ENCODE measurements at regions not wholly inside any gene's neighbourhood (a gene's known extent, or its start where the extent isn't known, plus 50 kb on each side); places are given as distances from the start of the nearest gene placed in this dataset.
"Not testable (repeated sequence)": the region's sequence is repeated elsewhere in the genome, so short reads cannot be mapped to it uniquely, and the experiment has no call there.

DNA sequence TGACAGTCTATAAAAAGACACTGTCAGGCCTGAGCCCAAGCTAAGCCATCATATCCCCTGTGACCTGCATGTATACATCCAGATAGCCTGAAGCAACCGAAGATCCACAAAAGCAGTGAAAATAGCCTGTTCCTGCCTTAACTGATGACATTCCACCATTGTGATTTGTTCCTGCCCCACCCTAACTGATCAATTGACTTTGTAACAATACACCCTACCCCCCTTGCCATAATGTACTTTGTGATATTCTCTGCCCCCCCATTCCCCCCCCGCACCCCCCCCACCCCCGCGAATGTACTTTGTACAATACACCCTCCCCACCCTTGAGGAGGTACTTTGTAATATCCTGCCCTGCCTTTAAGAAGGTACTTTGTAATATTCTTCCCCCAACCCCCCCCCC lies 82.2 kb upstream of the MED13 start:
- no peaks in the 10 kb centered on the region for H3K9me3 ChIP-seq (replicated peaks; ENCODE audit: low read length)
- H3K36me3 ChIP-seq (ENCODE audit: insufficient read depth, low read length) = no peaks in the 10 kb centered on the region
- H3K4me3 ChIP-seq (ENCODE audit: low read length) = no peak overlapping the region
- no peak overlapping the region for H3K9ac ChIP-seq (ENCODE audit: low read depth, low read length)
- no peak overlapping the region for H3K4me2 ChIP-seq (ENCODE audit: low read length)
- peaks cover 14% of the 10 kb centered on the region for H3K27me3 ChIP-seq (ENCODE audit: control insufficient read depth, insufficient read depth, low read length)
- H3K4me1 ChIP-seq (ENCODE audit: control insufficient read depth, insufficient read depth, low read length) = no peaks in the 10 kb centered on the region

DNA sequence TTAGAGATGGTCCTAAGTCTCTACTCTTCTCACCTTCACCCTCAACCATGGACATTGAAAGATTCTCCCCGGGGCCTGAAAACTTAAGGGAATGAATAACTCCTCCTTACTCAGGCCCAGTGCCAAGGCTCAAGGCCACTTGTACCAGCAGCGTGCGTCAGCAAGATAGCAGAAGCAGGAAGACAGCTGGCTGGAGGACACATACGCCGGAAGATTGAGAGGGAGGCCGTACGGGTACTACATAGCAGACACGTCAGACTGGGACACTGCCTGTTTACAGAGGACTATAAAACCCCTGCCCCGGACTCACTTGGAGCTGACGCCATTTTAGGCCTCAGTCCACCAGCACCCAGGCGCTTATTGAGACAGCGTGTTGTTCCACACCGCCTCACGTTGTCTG lies 75.8 kb upstream of the MED13 start:
- Histone ChIP-seq H3K9ac (ENCODE audit: low read depth, low read length) (no peak overlapping the region), H3K4me3 (ENCODE audit: low read length) (no peak overlapping the region), H3K4me2 (ENCODE audit: low read length) (no peak overlapping the region), H3K27me3 (ENCODE audit: control insufficient read depth, insufficient read depth, low read length) (peaks cover 17% of the 10 kb centered on the region), H3K36me3 (ENCODE audit: insufficient read depth, low read length) (no peaks in the 10 kb centered on the region), H3K4me1 (ENCODE audit: control insufficient read depth, insufficient read depth, low read length) (no peaks in the 10 kb centered on the region), H3K9me3 (replicated peaks; ENCODE audit: low read length) (no peaks in the 10 kb centered on the region)

DNA sequence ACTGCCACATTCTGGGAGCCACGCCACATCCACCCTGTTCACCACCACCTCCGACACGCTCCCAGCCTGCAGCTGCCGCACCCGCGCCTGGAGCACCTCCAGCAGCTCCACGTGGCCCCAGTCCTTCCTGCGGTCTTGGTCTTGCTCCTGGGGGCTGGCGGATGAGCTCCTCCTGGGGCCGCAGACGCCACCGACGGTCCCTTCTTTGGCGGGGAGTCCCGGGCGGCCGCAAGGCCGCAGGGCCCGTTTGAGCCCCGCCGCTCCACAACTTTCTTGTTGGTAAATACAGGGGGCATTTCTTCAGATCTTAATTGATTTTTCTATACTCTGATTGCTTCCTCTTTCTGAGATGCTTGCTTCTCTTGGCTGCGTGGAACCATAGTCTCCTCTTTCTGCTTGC lies 75.3 kb upstream of the MED13 start:
- no peaks in the 10 kb centered on the region for H3K9me3 ChIP-seq (replicated peaks; ENCODE audit: low read length)
- H3K27me3 ChIP-seq (ENCODE audit: control insufficient read depth, insufficient read depth, low read length) = peaks cover 20% of the 10 kb centered on the region
- no peak overlapping the region for H3K4me3 ChIP-seq (ENCODE audit: low read length)
- no peaks in the 10 kb centered on the region for H3K36me3 ChIP-seq (ENCODE audit: insufficient read depth, low read length)
- H3K9ac ChIP-seq (ENCODE audit: low read depth, low read length) = no peak overlapping the region
- H3K4me2 ChIP-seq (ENCODE audit: low read length) = no peak overlapping the region
- no peaks in the 10 kb centered on the region for H3K4me1 ChIP-seq (ENCODE audit: control insufficient read depth, insufficient read depth, low read length)

- H3K9me3 ChIP-seq (replicated peaks; ENCODE audit: low read length); H3K4me2 ChIP-seq (ENCODE audit: low read length); H3K4me3 ChIP-seq (ENCODE audit: low read length); H3K36me3 ChIP-seq (ENCODE audit: insufficient read depth, low read length); H3K4me1 ChIP-seq (ENCODE audit: control insufficient read depth, insufficient read depth, low read length); H3K9ac ChIP-seq (ENCODE audit: low read depth, low read length): not testable (repeated sequence)
- H3K27me3 ChIP-seq (ENCODE audit: control insufficient read depth, insufficient read depth, low read length) = peaks cover 20% of the 10 kb centered on the region
Measured at GRCh38 chr17:62139690-62140354, 74.7 kb upstream of the MED13 start.

- H3K4me1 ChIP-seq (ENCODE audit: control insufficient read depth, insufficient read depth, low read length) = peaks cover 4% of the 10 kb centered on the region
- no peaks in the 10 kb centered on the region for H3K9me3 ChIP-seq (replicated peaks; ENCODE audit: low read length)
- H3K4me3 ChIP-seq (ENCODE audit: low read length) = no peak overlapping the region
- no peak overlapping the region for H3K4me2 ChIP-seq (ENCODE audit: low read length)
- no peaks in the 10 kb centered on the region for H3K36me3 ChIP-seq (ENCODE audit: insufficient read depth, low read length)
- peaks cover 20% of the 10 kb centered on the region for H3K27me3 ChIP-seq (ENCODE audit: control insufficient read depth, insufficient read depth, low read length)
- H3K9ac ChIP-seq (ENCODE audit: low read depth, low read length) = no peak overlapping the region
Measured at GRCh38 chr17:62139141-62139540, 74.1 kb upstream of the MED13 start.

- not testable (repeated sequence) for H3K4me3 ChIP-seq (ENCODE audit: low read length); H3K9ac ChIP-seq (ENCODE audit: low read depth, low read length); H3K36me3 ChIP-seq (ENCODE audit: insufficient read depth, low read length); H3K4me1 ChIP-seq (ENCODE audit: control insufficient read depth, insufficient read depth, low read length); H3K9me3 ChIP-seq (replicated peaks; ENCODE audit: low read length)
- peak overlapping the region; percentile 37 for H3K4me2 ChIP-seq (ENCODE audit: low read length)
- H3K27me3 ChIP-seq (ENCODE audit: control insufficient read depth, insufficient read depth, low read length) = peaks cover 20% of the 10 kb centered on the region
Measured at GRCh38 chr17:62138676-62139121, 73.6 kb upstream of the MED13 start.

GRCh38 chr17:62137734-62138624 lies 72.9 kb upstream of the MED13 start:
- H3K9me3 ChIP-seq (replicated peaks; ENCODE audit: low read length); H3K36me3 ChIP-seq (ENCODE audit: insufficient read depth, low read length); H3K4me3 ChIP-seq (ENCODE audit: low read length); H3K9ac ChIP-seq (ENCODE audit: low read depth, low read length); H3K4me1 ChIP-seq (ENCODE audit: control insufficient read depth, insufficient read depth, low read length): not testable (repeated sequence)
- Histone ChIP-seq H3K27me3 (ENCODE audit: control insufficient read depth, insufficient read depth, low read length) (peaks cover 20% of the 10 kb centered on the region), H3K4me2 (ENCODE audit: low read length) (peak overlapping the region; percentile 37)

DNA sequence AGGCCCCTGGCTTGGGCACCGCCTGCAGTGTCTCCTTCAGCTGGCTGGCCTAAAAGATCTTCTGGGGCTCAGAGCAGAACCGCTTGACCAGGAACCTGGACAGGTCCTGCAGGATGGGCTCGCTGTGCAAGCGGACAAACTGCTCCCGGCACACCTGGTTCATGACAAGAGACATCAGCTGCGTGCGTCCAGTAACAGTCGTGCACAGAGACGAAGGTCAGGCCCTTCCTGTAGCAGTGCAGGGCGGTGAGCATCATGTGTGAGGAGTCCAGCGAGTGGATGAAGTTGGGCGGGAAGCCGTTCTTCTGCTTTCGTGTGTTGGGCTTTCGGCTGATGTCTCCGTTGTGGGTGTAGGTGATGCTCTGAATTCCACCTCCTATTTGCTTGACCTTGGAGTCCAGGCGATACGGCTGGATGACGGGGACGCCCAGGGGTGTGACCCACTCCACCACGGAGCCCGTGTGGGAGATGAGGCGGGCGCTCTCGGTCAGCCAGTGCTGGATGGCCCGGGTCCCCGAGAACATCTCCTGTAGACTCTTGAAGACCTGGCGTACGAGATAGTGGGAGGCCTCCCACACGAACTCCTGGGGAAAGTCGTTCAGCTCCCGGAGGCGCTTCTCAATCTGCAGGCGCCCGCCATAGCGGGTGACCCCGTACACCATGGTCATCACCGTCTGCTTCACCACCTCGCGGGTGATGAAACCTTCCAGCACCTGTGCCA lies 72.1 kb upstream of the MED13 start:
- H3K27me3 ChIP-seq (ENCODE audit: control insufficient read depth, insufficient read depth, low read length) = peaks cover 20% of the 10 kb centered on the region
- not testable (repeated sequence) for H3K9me3 ChIP-seq (replicated peaks; ENCODE audit: low read length); H3K4me3 ChIP-seq (ENCODE audit: low read length); H3K36me3 ChIP-seq (ENCODE audit: insufficient read depth, low read length); H3K4me2 ChIP-seq (ENCODE audit: low read length); H3K9ac ChIP-seq (ENCODE audit: low read depth, low read length); H3K4me1 ChIP-seq (ENCODE audit: control insufficient read depth, insufficient read depth, low read length)

GRCh38 chr17:62135742-62136141 lies 70.7 kb upstream of the MED13 start:
- Histone ChIP-seq H3K4me3 (ENCODE audit: low read length) (no peak overlapping the region), H3K27me3 (ENCODE audit: control insufficient read depth, insufficient read depth, low read length) (peaks cover 20% of the 10 kb centered on the region), H3K9ac (ENCODE audit: low read depth, low read length) (no peak overlapping the region), H3K36me3 (ENCODE audit: insufficient read depth, low read length) (no peaks in the 10 kb centered on the region), H3K4me2 (ENCODE audit: low read length) (no peak overlapping the region), H3K9me3 (replicated peaks; ENCODE audit: low read length) (no peaks in the 10 kb centered on the region), H3K4me1 (ENCODE audit: control insufficient read depth, insufficient read depth, low read length) (peaks cover 4% of the 10 kb centered on the region)

GRCh38 chr17:62135096-62135495 lies 70.0 kb upstream of the MED13 start:
- H3K36me3 ChIP-seq (ENCODE audit: insufficient read depth, low read length); H3K4me1 ChIP-seq (ENCODE audit: control insufficient read depth, insufficient read depth, low read length); H3K4me2 ChIP-seq (ENCODE audit: low read length); H3K9ac ChIP-seq (ENCODE audit: low read depth, low read length); H3K9me3 ChIP-seq (replicated peaks; ENCODE audit: low read length); H3K4me3 ChIP-seq (ENCODE audit: low read length): not testable (repeated sequence)
- peaks cover 20% of the 10 kb centered on the region for H3K27me3 ChIP-seq (ENCODE audit: control insufficient read depth, insufficient read depth, low read length)

- no peak overlapping the region for H3K4me2 ChIP-seq (ENCODE audit: low read length)
- H3K9ac ChIP-seq (ENCODE audit: low read depth, low read length) = no peak overlapping the region
- H3K36me3 ChIP-seq (ENCODE audit: insufficient read depth, low read length) = no peaks in the 10 kb centered on the region
- H3K9me3 ChIP-seq (replicated peaks; ENCODE audit: low read length) = no peaks in the 10 kb centered on the region
- H3K4me1 ChIP-seq (ENCODE audit: control insufficient read depth, insufficient read depth, low read length) = peaks cover 4% of the 10 kb centered on the region
- no peak overlapping the region for H3K4me3 ChIP-seq (ENCODE audit: low read length)
- H3K27me3 ChIP-seq (ENCODE audit: control insufficient read depth, insufficient read depth, low read length) = peaks cover 20% of the 10 kb centered on the region
Measured at GRCh38 chr17:62134397-62134796, 69.3 kb upstream of the MED13 start.

All from skeletal muscle satellite cell (primary cell).